ENCODE measurements at regions not wholly inside any gene's neighbourhood (a gene's known extent, or its start where the extent isn't known, plus 50 kb on each side); places are given as distances from the start of the nearest gene placed in this dataset.
A peak's percentile ranks its signal among the peaks of the same experiment; 100 is the strongest.

GRCh38 chr7:106166651-106167342 is 54.7 kb upstream of the SYPL1 start:
- peak in 2 of 4 donors; percentile 39 to 80 for DNase-seq (ENCODE audit: low read depth in 4 of 4, low spot score in 2 of 4)

DNA sequence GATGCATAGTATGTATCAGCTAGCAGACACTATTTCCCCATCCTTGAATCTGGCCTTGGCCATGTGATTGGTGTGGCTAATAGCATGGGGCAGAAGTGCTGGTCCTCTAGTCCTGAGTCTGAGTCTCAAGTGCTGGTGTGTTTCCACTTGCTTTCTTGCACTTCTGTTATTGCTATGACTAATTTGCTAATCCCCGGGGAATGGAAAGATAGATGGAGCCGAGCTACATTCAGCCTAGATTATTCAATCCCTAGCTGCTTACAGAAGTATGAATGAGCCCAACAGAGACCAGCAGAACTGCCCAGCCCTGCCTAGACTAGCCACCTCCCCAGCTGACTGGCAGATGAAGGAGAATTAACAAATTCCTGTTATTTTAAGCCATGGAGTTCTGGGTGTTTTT is 53.2 kb upstream of the SYPL1 start:
- DNase-seq (ENCODE audit: low read depth in 4 of 4, low spot score in 2 of 4), result no peak

DNA sequence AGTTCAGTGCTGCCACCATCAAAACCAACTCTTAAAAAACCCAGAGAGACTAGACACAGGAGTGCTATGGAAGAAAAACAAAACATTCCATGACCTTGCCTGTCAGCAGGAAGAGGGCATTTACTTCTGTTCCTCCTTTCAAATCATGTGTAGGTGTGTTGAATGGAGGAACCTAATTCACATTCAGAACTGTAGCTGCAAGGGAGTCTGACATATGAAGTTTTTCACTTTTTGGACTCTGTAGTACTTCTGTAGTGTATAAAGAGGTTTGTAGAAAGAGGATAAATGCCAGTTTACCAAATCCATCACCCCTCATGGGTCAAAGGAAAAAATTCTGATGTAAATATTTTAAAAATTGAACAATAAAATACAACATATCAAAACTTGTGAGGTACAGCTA is 51.1 kb upstream of the SYPL1 start:
- DNase-seq (ENCODE audit: low read depth in 4 of 4, low spot score in 2 of 4), result no peak

All from left renal cortex interstitium (tissue), 4 donors.